Lower leg skin (tissue), 3 donors: ENCODE measurements at regions not wholly inside any gene's neighbourhood (a gene's known extent, or its start where the extent isn't known, plus 50 kb on each side); places are given as distances from the start of the nearest gene placed in this dataset.

Source experiments
- POLR2A ChIP-seq, 2 donors: fragments of 450-650 bp; IDR thresholded peaks; one replicate each; pipeline ENCODE4 v1.6.1; 2016 to 2017; ENCODE audit warnings: antibody characterized with exemption in 2 of 2, mild to moderate bottlenecking in 1 of 2, moderate library complexity in 1 of 2
- TF ChIP-seq, protein P1 (sequence below), 3 donors: fragments of 450-650 bp; IDR thresholded peaks; one replicate each; pipeline ENCODE4 v1.5.1; 2016; ENCODE audit warnings: antibody characterized with exemption in 3 of 3, mild to moderate bottlenecking in 3 of 3, moderate library complexity in 2 of 3

DNA sequence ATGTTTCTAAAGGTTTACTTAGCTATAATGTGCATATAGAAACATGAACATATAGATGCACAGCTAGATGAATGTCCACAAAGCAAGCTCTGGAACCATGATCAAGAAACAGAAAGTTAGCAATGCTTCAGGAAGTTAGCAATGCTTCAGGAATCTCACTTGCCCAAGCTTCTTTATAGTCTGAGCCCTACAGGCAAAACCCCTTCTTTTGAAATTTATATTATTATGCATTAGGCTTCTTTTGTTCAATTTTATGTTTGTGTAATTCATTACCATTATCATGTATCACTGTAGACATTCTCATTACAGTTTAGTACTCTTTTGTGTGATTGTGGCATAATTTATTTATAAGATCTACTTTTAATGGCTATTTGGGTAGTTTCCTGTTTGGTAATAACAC, 286.4 kb upstream of the BCHE start:
- TF ChIP-seq POLR2A (IDR thresholded peaks at IDR 0.05), result no peak
- TF ChIP-seq, protein P1, sequence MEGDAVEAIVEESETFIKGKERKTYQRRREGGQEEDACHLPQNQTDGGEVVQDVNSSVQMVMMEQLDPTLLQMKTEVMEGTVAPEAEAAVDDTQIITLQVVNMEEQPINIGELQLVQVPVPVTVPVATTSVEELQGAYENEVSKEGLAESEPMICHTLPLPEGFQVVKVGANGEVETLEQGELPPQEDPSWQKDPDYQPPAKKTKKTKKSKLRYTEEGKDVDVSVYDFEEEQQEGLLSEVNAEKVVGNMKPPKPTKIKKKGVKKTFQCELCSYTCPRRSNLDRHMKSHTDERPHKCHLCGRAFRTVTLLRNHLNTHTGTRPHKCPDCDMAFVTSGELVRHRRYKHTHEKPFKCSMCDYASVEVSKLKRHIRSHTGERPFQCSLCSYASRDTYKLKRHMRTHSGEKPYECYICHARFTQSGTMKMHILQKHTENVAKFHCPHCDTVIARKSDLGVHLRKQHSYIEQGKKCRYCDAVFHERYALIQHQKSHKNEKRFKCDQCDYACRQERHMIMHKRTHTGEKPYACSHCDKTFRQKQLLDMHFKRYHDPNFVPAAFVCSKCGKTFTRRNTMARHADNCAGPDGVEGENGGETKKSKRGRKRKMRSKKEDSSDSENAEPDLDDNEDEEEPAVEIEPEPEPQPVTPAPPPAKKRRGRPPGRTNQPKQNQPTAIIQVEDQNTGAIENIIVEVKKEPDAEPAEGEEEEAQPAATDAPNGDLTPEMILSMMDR (IDR thresholded peaks at IDR 0.05), result no peak
